ENCODE measurements at regions not wholly inside any gene's neighbourhood (a gene's known extent, or its start where the extent isn't known, plus 50 kb on each side); places are given as distances from the start of the nearest gene placed in this dataset.
"Not testable (repeated sequence)": the region's sequence is repeated elsewhere in the genome, so short reads cannot be mapped to it uniquely, and the experiment has no call there.

GRCh38 chr7:16963044-16963443 is 81.3 kb upstream of the AGR3 start:
- Histone ChIP-seq H2AFZ (ENCODE audit: low read depth, low read length) (no peak overlapping the region), H3K79me2 (replicated peaks; ENCODE audit: insufficient read depth, low read length) (no peaks in the 10 kb centered on the region), H3K9ac (ENCODE audit: low read length) (no peak overlapping the region), H4K20me1 (ENCODE audit: insufficient read depth) (no peaks in the 10 kb centered on the region), H3F3A (ENCODE audit: insufficient read depth, low read length, poor library complexity, severe bottlenecking) (no peaks in the 10 kb centered on the region), H3K36me3 (ENCODE audit: insufficient read depth, low read length) (no peaks in the 10 kb centered on the region), H3K27me3 (ENCODE audit: insufficient read depth, low read depth, low read length) (no peaks in the 10 kb centered on the region), H3K4me3 (ENCODE audit: low read length) (no peak overlapping the region), H3K9me2 (ENCODE audit: insufficient read depth, low read length) (no peaks in the 10 kb centered on the region), H3K4me2 (ENCODE audit: low read length) (no peak overlapping the region), H3K27ac (ENCODE audit: low read length) (no peak overlapping the region), H3K9me3 (ENCODE audit: low read length) (no peaks in the 10 kb centered on the region)
- TF ChIP-seq SMC3 (conservative IDR thresholded peaks at IDR 0.05; ENCODE audit: poor library complexity): no peak
- TF ChIP-seq, protein P1, sequence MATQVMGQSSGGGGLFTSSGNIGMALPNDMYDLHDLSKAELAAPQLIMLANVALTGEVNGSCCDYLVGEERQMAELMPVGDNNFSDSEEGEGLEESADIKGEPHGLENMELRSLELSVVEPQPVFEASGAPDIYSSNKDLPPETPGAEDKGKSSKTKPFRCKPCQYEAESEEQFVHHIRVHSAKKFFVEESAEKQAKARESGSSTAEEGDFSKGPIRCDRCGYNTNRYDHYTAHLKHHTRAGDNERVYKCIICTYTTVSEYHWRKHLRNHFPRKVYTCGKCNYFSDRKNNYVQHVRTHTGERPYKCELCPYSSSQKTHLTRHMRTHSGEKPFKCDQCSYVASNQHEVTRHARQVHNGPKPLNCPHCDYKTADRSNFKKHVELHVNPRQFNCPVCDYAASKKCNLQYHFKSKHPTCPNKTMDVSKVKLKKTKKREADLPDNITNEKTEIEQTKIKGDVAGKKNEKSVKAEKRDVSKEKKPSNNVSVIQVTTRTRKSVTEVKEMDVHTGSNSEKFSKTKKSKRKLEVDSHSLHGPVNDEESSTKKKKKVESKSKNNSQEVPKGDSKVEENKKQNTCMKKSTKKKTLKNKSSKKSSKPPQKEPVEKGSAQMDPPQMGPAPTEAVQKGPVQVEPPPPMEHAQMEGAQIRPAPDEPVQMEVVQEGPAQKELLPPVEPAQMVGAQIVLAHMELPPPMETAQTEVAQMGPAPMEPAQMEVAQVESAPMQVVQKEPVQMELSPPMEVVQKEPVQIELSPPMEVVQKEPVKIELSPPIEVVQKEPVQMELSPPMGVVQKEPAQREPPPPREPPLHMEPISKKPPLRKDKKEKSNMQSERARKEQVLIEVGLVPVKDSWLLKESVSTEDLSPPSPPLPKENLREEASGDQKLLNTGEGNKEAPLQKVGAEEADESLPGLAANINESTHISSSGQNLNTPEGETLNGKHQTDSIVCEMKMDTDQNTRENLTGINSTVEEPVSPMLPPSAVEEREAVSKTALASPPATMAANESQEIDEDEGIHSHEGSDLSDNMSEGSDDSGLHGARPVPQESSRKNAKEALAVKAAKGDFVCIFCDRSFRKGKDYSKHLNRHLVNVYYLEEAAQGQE (IDR thresholded peaks at IDR 0.05; ENCODE audit: borderline replicate concordance): no peak
- TF ChIP-seq EP300 (conservative IDR thresholded peaks at IDR 0.05; ENCODE audit: poor library complexity, severe bottlenecking): no peak
- TF ChIP-seq MXI1 (conservative IDR thresholded peaks at IDR 0.05; ENCODE audit: poor library complexity, severe bottlenecking): no peak
- TF ChIP-seq RAD21 (conservative IDR thresholded peaks at IDR 0.05): no peak
- no peak for TF ChIP-seq EZH2 (IDR thresholded peaks at IDR 0.05; ENCODE audit: borderline replicate concordance, insufficient read depth, low read length, poor library complexity, severe bottlenecking)
- TF ChIP-seq POLR2AphosphoS5 (IDR thresholded peaks at IDR 0.05): no peak
- TF ChIP-seq CTCF (IDR thresholded peaks at IDR 0.05; ENCODE audit: poor library complexity, severe bottlenecking): no peak
- TF ChIP-seq TAF1 (IDR thresholded peaks at IDR 0.05; ENCODE audit: low read depth): no peak

DNA sequence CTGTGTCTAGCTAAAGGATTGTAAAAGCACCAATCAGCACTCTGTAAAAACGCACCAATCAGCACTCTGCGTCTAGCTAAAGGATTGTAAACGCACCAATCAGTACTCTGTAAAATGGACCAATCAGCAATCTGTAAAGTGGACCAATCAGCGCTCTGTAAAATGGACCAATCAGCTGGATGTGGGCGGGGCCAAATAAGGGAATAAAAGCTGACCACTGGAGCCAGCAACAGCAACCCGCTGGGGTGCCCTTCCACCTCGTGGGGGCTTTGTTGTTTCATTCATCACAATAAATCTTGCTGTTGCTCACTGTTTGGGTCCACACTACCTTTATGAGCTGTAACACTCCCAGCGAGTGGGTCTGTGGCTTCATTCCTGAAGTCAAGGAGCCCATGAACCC is 83.9 kb upstream of the AGR3 start:
- not testable (repeated sequence) for H2AFZ ChIP-seq (ENCODE audit: low read depth, low read length); H3K79me2 ChIP-seq (replicated peaks; ENCODE audit: insufficient read depth, low read length); H3K9me3 ChIP-seq (ENCODE audit: low read length); H3K4me3 ChIP-seq (ENCODE audit: low read length); H3K9me2 ChIP-seq (ENCODE audit: insufficient read depth, low read length); H3K27ac ChIP-seq (ENCODE audit: low read length); H3K4me2 ChIP-seq (ENCODE audit: low read length); H3K9ac ChIP-seq (ENCODE audit: low read length); H3F3A ChIP-seq (ENCODE audit: insufficient read depth, low read length, poor library complexity, severe bottlenecking); H3K36me3 ChIP-seq (ENCODE audit: insufficient read depth, low read length); H3K27me3 ChIP-seq (ENCODE audit: insufficient read depth, low read depth, low read length); H4K20me1 ChIP-seq (ENCODE audit: insufficient read depth)

DNA sequence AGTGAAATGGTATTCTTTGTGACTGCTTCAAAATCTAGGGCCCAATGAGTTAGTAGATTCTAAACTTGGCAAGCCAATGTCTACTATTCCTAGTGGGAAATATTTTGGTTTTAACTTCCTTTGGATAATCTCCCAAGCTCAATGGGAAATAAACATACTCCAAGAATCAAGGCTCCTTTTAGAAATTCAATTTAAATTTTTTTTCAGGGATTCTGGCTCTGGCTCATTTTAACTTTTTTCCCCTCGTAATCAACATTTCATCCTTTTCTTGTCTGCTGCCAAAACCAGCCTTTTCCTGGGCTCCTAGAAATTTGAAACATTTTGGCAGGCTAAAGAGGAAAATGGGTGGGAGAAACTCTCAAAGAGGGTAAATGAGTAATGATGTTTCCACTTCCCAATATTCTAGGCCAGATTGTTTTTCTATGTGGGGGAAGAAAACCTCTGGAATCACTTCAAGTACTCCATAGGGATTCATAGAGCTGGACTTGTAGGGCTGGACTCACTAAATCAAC is 85.6 kb upstream of the AGR3 start:
- H3K9ac ChIP-seq (ENCODE audit: low read length): no peak overlapping the region
- H3K27ac ChIP-seq (ENCODE audit: low read length): no peak overlapping the region
- H3K4me3 ChIP-seq (ENCODE audit: low read length): no peak overlapping the region
- no peaks in the 10 kb centered on the region for H3K79me2 ChIP-seq (replicated peaks; ENCODE audit: insufficient read depth, low read length)
- no peaks in the 10 kb centered on the region for H3F3A ChIP-seq (ENCODE audit: insufficient read depth, low read length, poor library complexity, severe bottlenecking)
- no peaks in the 10 kb centered on the region for H3K27me3 ChIP-seq (ENCODE audit: insufficient read depth, low read depth, low read length)
- no peaks in the 10 kb centered on the region for H3K9me3 ChIP-seq (ENCODE audit: low read length)
- H2AFZ ChIP-seq (ENCODE audit: low read depth, low read length): no peak overlapping the region
- H3K9me2 ChIP-seq (ENCODE audit: insufficient read depth, low read length): no peaks in the 10 kb centered on the region
- no peaks in the 10 kb centered on the region for H4K20me1 ChIP-seq (ENCODE audit: insufficient read depth)
- H3K36me3 ChIP-seq (ENCODE audit: insufficient read depth, low read length): no peaks in the 10 kb centered on the region
- no peak overlapping the region for H3K4me2 ChIP-seq (ENCODE audit: low read length)
- TF ChIP-seq TAF1 (IDR thresholded peaks at IDR 0.05; ENCODE audit: low read depth) (no peak), RAD21 (conservative IDR thresholded peaks at IDR 0.05) (no peak), CTCF (IDR thresholded peaks at IDR 0.05; ENCODE audit: poor library complexity, severe bottlenecking) (no peak), EP300 (conservative IDR thresholded peaks at IDR 0.05; ENCODE audit: poor library complexity, severe bottlenecking) (no peak), SMC3 (conservative IDR thresholded peaks at IDR 0.05; ENCODE audit: poor library complexity) (no peak), EZH2 (IDR thresholded peaks at IDR 0.05; ENCODE audit: borderline replicate concordance, insufficient read depth, low read length, poor library complexity, severe bottlenecking) (no peak), MXI1 (conservative IDR thresholded peaks at IDR 0.05; ENCODE audit: poor library complexity, severe bottlenecking) (no peak), POLR2AphosphoS5 (IDR thresholded peaks at IDR 0.05) (no peak)
- TF ChIP-seq, protein P1 (IDR thresholded peaks at IDR 0.05; ENCODE audit: borderline replicate concordance): no peak

Measured in neural cell (in vitro differentiated cells).